ENCODE measurements at regions not wholly inside any gene's neighbourhood (a gene's known extent, or its start where the extent isn't known, plus 50 kb on each side); places are given as distances from the start of the nearest gene placed in this dataset.
A peak's percentile ranks its signal among the peaks of the same experiment; 100 is the strongest.

DNA sequence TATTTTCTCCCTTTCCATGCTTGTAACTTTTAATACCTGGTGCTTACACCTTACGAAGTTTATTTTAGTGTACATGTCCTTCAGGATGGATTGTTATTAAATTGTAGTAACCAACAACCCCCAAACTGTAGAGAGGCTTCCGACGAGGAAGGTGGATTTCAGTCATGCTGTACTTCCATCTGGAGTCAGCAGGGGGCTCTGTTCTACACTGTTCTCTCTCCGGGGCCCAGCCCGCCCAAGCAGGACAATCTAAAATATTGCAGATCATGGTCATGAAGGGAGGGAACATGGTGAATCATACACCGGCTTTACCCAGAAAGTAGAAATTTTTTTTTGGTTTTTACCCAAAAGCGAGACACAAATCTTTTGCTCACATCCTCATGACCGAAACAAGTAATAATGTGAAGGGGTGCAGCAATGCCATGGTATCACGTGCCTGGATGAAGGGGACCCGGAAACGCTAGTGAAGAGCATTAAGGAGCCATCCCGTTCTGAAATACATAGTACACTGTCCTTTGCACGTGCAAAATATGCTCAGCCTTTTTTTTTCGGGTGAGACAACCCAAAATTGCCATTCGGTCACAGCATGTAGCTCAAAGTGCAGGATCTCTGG, 884.8 kb downstream of the EPHA4 start:
- Histone ChIP-seq H3K27ac (ENCODE audit: low read depth, low read length) (no peak overlapping the region), H3K4me1 (ENCODE audit: control insufficient read depth, low read length) (peaks cover 9% of the 10 kb centered on the region), H3K79me2 (ENCODE audit: control insufficient read depth, low read length) (no peaks in the 10 kb centered on the region), H3K36me3 (ENCODE audit: control insufficient read depth, low read length) (no peaks in the 10 kb centered on the region), H3K9me2 (replicated peaks; ENCODE audit: control insufficient read depth, low read length) (no peaks in the 10 kb centered on the region), H3F3A (ENCODE audit: control insufficient read depth, insufficient read depth) (no peaks in the 10 kb centered on the region), H3K27me3 (ENCODE audit: control insufficient read depth, low read length) (no peaks in the 10 kb centered on the region), H3K4me2 (ENCODE audit: low read length) (no peak overlapping the region), H4K20me1 (ENCODE audit: control insufficient read depth, insufficient read depth, low read depth, low read length) (no peaks in the 10 kb centered on the region), H3K4me3 (ENCODE audit: low read length) (no peak overlapping the region), H3K9me3 (ENCODE audit: control insufficient read depth, insufficient read depth, low read length) (no peaks in the 10 kb centered on the region)
- TF ChIP-seq, protein P1, sequence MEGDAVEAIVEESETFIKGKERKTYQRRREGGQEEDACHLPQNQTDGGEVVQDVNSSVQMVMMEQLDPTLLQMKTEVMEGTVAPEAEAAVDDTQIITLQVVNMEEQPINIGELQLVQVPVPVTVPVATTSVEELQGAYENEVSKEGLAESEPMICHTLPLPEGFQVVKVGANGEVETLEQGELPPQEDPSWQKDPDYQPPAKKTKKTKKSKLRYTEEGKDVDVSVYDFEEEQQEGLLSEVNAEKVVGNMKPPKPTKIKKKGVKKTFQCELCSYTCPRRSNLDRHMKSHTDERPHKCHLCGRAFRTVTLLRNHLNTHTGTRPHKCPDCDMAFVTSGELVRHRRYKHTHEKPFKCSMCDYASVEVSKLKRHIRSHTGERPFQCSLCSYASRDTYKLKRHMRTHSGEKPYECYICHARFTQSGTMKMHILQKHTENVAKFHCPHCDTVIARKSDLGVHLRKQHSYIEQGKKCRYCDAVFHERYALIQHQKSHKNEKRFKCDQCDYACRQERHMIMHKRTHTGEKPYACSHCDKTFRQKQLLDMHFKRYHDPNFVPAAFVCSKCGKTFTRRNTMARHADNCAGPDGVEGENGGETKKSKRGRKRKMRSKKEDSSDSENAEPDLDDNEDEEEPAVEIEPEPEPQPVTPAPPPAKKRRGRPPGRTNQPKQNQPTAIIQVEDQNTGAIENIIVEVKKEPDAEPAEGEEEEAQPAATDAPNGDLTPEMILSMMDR (IDR thresholded peaks at IDR 0.05; ENCODE audit: low read depth, low read length, poor library complexity, severe bottlenecking): peak; percentile 91
- TF ChIP-seq EZH2phosphoT487 (IDR thresholded peaks at IDR 0.05; ENCODE audit: borderline replicate concordance, low read length): no peak

DNA sequence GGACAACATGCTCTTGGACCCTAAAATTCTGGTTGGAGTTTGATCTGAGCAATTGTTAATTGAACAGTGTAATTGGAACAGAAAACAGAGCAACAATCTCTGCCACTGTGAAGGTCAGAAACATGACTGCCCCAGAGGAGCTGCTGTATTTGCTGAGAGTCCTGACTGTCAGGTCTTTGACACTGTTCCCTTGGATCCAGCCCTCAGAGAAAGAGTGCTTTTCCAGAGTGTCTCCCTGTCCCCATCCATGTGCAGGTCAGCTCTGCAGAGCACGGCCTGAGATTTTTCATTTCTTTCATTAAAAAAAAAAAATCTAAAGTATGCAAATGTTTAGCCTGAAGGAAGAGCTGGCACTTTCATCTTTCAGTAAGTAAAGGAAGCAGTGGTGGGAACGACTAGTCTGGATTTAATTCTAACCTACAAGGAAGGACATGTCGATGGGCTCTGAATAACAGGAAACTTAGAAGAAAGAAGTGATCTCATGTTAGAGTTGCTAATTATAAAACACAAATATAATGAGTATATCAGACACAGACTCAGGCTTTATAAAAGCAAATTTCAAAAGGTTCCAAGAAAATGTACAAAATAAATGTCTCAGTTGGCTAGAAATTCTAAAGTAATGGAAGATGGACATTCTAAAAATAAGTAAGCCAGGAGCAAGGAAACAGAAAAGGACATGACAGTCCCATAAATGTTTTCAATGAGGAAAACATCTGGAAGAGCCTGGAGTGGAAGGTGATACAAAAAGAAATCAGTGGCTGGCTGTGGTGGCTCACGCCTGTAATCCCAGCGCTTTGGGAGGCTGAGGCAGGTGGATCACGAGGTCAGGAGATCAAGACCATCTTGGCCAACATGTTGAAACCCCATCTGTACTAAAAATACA, 876.5 kb downstream of the EPHA4 start:
- H3K36me3 ChIP-seq (ENCODE audit: control insufficient read depth, low read length): no peaks in the 10 kb centered on the region
- H3K4me1 ChIP-seq (ENCODE audit: control insufficient read depth, low read length): no peaks in the 10 kb centered on the region
- H3K4me3 ChIP-seq (ENCODE audit: low read length): no peak overlapping the region
- no peaks in the 10 kb centered on the region for H3K9me3 ChIP-seq (ENCODE audit: control insufficient read depth, insufficient read depth, low read length)
- no peak overlapping the region for H3K27ac ChIP-seq (ENCODE audit: low read depth, low read length)
- no peaks in the 10 kb centered on the region for H3K27me3 ChIP-seq (ENCODE audit: control insufficient read depth, low read length)
- H3K4me2 ChIP-seq (ENCODE audit: low read length): no peak overlapping the region
- H3F3A ChIP-seq (ENCODE audit: control insufficient read depth, insufficient read depth): no peaks in the 10 kb centered on the region
- no peak for TF ChIP-seq EZH2phosphoT487 (IDR thresholded peaks at IDR 0.05; ENCODE audit: borderline replicate concordance, low read length)
- TF ChIP-seq, protein P1 (IDR thresholded peaks at IDR 0.05; ENCODE audit: low read depth, low read length, poor library complexity, severe bottlenecking): no peak
- H3K79me2 ChIP-seq (ENCODE audit: control insufficient read depth, low read length): no peaks in the 10 kb centered on the region
- no peaks in the 10 kb centered on the region for H3K9me2 ChIP-seq (replicated peaks; ENCODE audit: control insufficient read depth, low read length)
- H4K20me1 ChIP-seq (ENCODE audit: control insufficient read depth, insufficient read depth, low read depth, low read length): no peaks in the 10 kb centered on the region

DNA sequence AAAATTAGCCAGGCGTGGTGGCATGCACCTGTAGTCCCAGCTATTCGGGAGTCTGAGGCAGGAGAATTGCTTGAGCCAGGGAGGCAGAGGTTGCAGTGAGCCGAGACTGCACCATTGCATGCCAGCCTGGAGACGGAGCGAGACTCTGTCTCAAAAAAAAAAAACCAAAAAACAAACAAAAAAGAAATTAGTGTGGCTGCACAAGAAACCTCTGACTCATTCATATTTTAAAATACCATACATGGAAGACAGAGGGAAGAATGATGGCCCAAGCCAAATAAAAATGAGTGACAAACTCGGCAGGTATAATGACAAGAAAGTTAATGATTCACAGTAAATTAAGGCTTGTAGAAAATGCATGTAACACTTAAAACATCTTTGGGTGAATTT, 875.8 kb downstream of the EPHA4 start:
- H3K4me2 ChIP-seq (ENCODE audit: low read length): no peak overlapping the region
- H3K79me2 ChIP-seq (ENCODE audit: control insufficient read depth, low read length): no peaks in the 10 kb centered on the region
- TF ChIP-seq, protein P1 (IDR thresholded peaks at IDR 0.05; ENCODE audit: low read depth, low read length, poor library complexity, severe bottlenecking): no peak
- TF ChIP-seq EZH2phosphoT487 (IDR thresholded peaks at IDR 0.05; ENCODE audit: borderline replicate concordance, low read length): no peak
- H3F3A ChIP-seq (ENCODE audit: control insufficient read depth, insufficient read depth): no peaks in the 10 kb centered on the region
- H3K36me3 ChIP-seq (ENCODE audit: control insufficient read depth, low read length): no peaks in the 10 kb centered on the region
- no peak overlapping the region for H3K27ac ChIP-seq (ENCODE audit: low read depth, low read length)
- no peaks in the 10 kb centered on the region for H3K4me1 ChIP-seq (ENCODE audit: control insufficient read depth, low read length)
- no peak overlapping the region for H3K4me3 ChIP-seq (ENCODE audit: low read length)
- H4K20me1 ChIP-seq (ENCODE audit: control insufficient read depth, insufficient read depth, low read depth, low read length): no peaks in the 10 kb centered on the region
- no peaks in the 10 kb centered on the region for H3K9me3 ChIP-seq (ENCODE audit: control insufficient read depth, insufficient read depth, low read length)
- no peaks in the 10 kb centered on the region for H3K9me2 ChIP-seq (replicated peaks; ENCODE audit: control insufficient read depth, low read length)
- no peaks in the 10 kb centered on the region for H3K27me3 ChIP-seq (ENCODE audit: control insufficient read depth, low read length)
